HK-2 (cell line): ENCODE measurements at regions not wholly inside any gene's neighbourhood (a gene's known extent, or its start where the extent isn't known, plus 50 kb on each side); places are given as distances from the start of the nearest gene placed in this dataset.
"Not testable (repeated sequence)": the region's sequence is repeated elsewhere in the genome, so short reads cannot be mapped to it uniquely, and the experiment has no call there.

Source experiments
- DNase-seq: peaks from one replicate; pipeline ENCODE4 v3.0.0-alpha.2; 2018; ENCODE audit not compliant: unreplicated experiment

- DNase-seq: no peak
Measured at GRCh38 chr7:67359900-67360299, 363.3 kb downstream of the TYW1 start.

- no peak for DNase-seq
Measured at GRCh38 chr7:67361150-67361549, 364.5 kb downstream of the TYW1 start.

DNA sequence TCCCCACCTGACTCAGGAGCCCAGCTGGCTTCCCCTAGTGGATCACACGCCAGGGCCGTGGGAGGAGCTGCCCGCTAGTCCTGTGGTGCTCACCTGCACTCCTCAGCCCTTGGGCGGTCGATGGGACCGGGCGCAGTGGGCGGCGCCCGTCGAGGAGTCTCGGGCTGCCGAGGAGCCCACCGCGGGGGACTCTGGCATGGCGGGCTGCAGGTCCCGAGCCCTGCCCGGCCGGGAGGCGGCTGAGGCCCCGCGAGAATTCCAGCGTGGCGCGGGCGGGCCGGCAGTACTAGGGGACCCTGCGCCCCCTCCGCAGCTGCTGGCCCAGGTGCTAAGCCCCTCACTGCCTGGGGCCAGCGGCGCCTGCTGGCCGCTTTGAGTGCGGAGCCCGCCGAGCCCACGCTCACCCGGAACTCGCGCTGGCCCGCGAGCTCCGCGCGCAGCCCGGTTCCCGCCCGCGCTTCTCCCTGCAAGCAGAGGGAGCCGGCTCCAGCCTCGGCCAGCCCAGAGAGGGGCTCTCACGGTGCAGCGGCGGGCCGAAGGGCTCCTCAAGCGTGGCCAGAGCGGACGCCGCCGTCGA lies 367.9 kb downstream of the TYW1 start:
- no peak for DNase-seq

GRCh38 chr7:67371429-67372305 lies 375.0 kb downstream of the TYW1 start:
- DNase-seq: peak; percentile 59

DNA sequence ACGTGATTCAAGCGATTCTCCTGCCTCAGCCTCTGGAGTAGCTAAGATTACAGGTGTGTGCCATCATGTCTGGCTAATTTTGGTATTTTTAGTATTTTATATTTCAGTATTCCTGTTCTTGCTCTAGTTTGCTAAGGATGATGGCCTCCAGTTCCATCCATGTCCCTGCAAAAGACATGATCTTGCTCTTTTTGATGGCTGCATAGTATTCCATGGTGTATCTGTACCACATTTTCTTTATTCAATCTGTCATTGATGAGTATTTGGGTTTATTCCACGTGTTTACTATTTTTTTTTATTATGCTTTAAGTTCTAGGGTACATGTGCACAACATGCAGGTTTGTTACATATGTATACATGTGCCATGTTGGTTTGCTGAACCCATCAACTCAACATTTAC lies 376.8 kb downstream of the TYW1 start:
- DNase-seq: not testable (repeated sequence)

DNA sequence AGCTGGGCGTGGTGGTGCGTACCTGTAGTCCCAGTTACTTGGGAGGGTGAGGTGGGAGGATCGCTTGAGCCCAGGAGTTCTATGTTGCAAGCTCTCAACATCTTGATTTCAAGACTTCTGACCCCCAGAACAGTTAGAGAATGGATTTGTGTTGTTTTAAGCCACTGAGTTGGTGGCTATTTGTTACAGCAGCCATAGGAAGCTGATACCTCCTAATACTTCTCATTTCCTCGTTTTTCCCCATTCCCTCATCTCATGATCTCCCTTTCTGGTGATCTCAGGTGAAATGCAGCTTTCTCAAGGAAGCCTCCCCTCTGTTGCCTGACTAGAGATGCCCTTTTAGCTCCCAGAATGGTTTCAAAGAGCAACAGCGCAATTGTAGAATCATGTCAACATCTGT lies 378.8 kb downstream of the TYW1 start:
- DNase-seq: no peak

GRCh38 chr7:67377939-67378862 lies 381.6 kb downstream of the TYW1 start:
- DNase-seq: peak; percentile 69

GRCh38 chr7:67380326-67380725 lies 383.7 kb downstream of the TYW1 start:
- DNase-seq: no peak

DNA sequence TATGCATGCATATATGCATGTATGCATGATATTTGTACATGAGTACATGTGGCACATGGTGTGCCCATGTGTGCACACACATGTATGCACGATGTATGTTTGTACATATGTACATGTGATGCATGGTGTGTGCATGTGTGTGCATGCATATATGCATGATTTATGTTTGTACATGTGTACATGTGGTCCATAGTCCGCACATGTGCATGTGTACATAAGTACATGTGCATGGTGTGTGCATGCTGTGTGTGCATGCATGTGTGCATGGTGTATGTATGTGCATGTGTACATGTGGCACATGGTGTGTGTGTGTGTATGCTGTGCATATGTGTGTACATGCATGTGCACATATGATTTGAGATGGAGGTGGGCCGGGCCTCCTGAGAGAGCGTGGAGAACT lies 384.2 kb downstream of the TYW1 start:
- no peak for DNase-seq

DNA sequence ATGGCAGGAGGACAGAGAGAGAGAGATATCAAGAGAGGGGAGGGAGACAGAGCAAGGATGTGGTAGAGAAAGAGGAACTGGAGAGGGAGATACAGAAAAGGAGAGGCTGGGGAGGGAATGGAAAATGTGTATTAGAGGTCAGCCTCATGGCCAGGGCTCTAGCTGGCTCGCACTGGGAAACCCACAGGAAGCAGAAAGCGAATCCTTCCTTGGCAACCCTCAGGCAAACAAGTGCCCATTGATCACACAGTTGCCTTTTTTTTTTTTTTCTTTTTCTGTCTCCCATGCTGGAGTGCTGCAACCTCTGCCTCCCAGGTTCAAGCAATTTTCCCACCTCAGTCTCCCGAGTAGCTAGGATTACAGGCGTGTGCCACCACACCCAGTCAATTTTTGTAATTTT lies 391.2 kb downstream of the TYW1 start:
- DNase-seq: no peak

- DNase-seq: no peak
Measured at GRCh38 chr7:67391168-67391567, 394.5 kb downstream of the TYW1 start.

DNA sequence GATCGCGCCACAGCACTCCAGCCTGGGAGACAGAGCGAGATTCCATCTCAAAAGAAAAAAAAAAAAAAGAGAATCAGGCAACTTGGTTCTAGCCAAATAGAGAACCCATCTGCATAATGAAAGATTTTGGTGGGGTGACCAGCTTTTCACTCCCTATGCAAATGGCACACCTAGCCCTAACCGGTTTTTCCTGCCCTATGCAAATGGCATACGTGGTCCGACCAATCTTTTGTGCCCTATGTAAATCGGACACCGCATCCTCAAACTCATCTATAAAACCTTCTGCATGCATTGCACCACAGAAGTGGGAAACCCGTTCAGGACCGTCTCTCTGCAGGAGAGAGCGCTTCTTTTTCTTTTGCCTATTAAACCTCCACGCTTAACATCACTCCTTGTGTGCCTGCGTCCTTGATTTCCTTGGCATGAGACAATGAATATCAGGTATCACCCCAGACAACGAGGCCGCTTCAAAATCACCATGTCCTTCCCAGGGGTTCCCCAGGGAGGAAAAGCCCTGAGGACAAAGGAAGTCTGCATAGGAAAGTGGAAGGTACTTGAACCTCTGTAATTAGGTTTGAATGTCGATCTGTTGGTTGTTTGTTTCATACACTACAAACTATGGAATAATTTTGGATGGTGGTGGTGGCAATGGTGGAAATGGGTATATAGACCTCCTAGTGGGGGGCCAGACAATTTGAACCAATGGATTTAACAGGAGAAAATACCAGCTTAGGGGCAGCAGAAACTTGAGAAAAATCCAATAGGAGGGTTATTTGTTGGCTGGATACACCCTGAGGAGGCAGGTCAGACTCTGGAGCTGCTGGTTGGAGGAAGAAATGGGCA lies 396.2 kb downstream of the TYW1 start:
- no peak for DNase-seq

DNA sequence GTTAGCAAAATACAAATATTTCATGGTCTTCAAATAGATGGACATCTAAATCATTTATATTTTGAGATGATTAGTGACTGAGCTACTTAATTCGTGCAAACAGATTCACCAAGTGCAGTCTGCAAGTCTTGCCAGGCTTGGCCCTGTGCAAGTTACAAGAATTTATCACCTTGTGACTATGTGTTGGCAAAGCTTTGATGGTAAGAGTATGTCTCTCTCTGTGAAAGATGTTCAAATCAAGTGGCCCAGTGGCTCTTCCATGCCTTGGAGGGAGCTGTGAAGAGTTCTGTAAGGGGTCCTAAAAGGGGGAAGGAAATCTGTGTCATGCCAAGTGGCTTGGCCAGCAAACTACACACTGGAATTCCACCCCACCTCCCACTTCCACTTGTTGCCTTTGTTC lies 397.3 kb downstream of the TYW1 start:
- DNase-seq: no peak

- no peak for DNase-seq
Measured at GRCh38 chr7:67398916-67399315, 402.3 kb downstream of the TYW1 start.

DNA sequence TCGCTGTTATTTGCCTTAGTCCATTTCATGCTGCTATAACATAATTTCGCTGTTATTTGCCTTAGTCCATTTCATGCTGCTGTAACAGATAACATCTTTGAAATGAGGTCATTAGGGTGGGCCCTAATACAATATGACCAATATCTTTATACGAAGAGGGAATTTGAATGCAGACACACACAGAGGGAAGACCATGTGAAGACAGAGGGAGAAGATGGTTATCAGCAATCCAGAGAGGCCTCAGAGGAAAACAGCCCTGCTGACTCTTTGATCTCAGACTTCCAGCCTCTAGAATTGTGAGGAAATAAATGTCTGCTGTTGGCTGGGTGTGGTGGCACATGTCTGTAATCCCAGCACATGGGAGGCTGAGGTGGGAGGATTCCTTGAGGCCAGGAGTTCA lies 404.9 kb downstream of the TYW1 start:
- no peak for DNase-seq

GRCh38 chr7:67402280-67402679 lies 405.6 kb downstream of the TYW1 start:
- no peak for DNase-seq

DNA sequence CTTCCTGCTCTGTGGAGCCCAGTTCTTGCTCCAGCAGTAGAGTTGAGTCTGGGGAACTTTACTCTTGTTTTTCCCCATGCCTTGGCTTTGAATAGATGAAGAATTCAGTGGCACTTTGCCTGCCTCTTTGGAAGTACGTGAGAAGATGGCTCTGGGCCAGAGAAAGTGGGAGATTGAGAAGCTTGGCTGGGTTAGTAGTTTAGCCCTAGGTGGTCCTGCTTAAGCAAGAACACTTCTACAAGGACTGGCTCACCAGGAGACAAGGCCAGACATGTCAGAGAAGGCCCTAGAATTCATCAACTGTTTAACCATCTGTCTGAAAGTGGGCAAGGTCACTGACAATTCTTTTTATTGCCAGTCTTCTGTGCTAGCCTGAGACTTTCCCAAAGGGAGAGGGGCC lies 410.3 kb downstream of the TYW1 start:
- no peak for DNase-seq

GRCh38 chr7:67407392-67408071 lies 410.9 kb downstream of the TYW1 start:
- no peak for DNase-seq

GRCh38 chr7:67408109-67408508 lies 411.5 kb downstream of the TYW1 start:
- no peak for DNase-seq

- DNase-seq: no peak
Measured at GRCh38 chr7:67413670-67414069, 417.0 kb downstream of the TYW1 start.

DNA sequence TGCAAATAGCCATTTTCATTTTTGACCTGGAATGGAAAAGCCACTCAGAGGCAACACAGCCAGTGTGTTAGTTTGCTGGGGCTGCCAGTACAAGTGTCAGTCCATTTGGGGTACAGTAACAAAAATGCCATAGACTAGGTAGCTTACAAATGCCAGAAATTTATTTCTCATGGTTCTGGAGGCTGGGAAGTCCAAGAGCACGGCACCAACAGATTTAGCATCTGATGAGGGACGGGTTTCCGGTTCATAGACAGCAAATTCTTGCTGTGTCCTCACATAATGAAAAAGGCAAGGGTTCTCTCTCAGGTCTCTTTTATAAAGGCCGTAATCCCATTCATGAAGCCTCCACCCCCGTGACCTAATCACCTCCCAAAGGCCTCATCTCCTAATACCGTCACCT lies 418.2 kb downstream of the TYW1 start:
- DNase-seq: no peak
